ENCODE measurements at regions not wholly inside any gene's neighbourhood (a gene's known extent, or its start where the extent isn't known, plus 50 kb on each side); places are given as distances from the start of the nearest gene placed in this dataset.

DNA sequence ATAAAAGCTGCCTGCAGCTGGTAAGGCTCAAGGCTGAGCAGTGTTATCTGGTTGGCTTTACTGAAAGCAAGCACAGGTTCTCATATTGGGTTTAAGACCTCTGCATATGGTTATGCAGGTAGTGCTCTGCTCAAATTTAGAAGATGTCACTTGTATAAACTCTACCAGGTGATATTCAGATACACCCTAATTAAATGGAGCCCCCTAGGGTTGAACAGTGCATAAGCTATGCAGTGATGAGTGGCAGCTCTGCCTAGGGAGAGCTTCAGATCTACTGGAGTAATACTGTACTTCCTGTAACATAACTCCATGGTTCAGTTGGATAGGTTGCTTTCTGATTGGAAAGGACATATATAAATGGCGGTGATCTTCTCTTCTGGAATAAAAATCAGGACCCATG, 222.7 kb downstream of the CYRIA start:
- Mint-ChIP-seq H3K36me3 (ENCODE audit: low read depth) (no peaks in the 10 kb centered on the region), H3K4me3 (no peak overlapping the region), H3K27me3 (peaks cover 12% of the 10 kb centered on the region), H3K4me1 (no peaks in the 10 kb centered on the region), H3K9me3 (no peaks in the 10 kb centered on the region), H3K27ac (no peak overlapping the region)
- no peak for TF ChIP-seq CTCF (IDR thresholded peaks at IDR 0.05)
- DNase-seq (no peak), ATAC-seq (ENCODE audit: low read depth) (no peak)
- intact Hi-C loops (cut with micrococcal nuclease): no loop called here
- ChIA-PET POLR2A (no interaction called here), CTCF (no interaction called here)

DNA sequence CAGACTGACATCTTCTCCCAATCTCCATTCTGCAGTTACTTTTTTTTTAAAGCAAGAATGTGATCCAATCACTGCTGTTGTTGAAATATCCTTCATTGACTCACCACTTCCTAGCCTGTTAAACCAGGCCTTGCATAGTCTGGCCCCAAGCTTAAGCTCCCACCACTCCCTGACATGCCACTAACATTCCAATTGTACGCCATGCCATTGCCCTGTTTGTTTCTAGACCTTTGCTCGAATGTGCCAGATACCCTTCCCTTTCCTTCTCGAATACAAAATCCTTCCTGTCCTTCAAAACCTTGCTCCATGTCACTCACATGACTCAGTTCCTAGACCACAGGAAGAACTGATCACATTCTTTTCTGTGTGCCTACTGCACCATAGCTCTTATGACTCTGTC, 224.2 kb downstream of the CYRIA start:
- CTCF ChIA-PET: no interaction called here
- Mint-ChIP-seq H3K27me3 (peaks cover 15% of the 10 kb centered on the region), H3K4me3 (no peak overlapping the region), H3K9me3 (no peaks in the 10 kb centered on the region), H3K27ac (no peak overlapping the region), H3K4me1 (no peaks in the 10 kb centered on the region), H3K36me3 (ENCODE audit: low read depth) (no peaks in the 10 kb centered on the region)
- TF ChIP-seq CTCF (IDR thresholded peaks at IDR 0.05): no peak
- DNase-seq (no peak), ATAC-seq (ENCODE audit: low read depth) (no peak)
- intact Hi-C loops (cut with micrococcal nuclease): no loop called here
- POLR2A ChIA-PET: no interaction called here

GRCh38 chr2:16440898-16441297, 224.7 kb downstream of the CYRIA start:
- CTCF ChIA-PET: no interaction called here
- Mint-ChIP-seq H3K27ac (no peak overlapping the region), H3K27me3 (peaks cover 15% of the 10 kb centered on the region), H3K9me3 (no peaks in the 10 kb centered on the region), H3K4me1 (no peaks in the 10 kb centered on the region), H3K4me3 (no peak overlapping the region), H3K36me3 (ENCODE audit: low read depth) (no peaks in the 10 kb centered on the region)
- TF ChIP-seq CTCF (IDR thresholded peaks at IDR 0.05): no peak
- intact Hi-C loops (cut with micrococcal nuclease): no loop called here
- ATAC-seq (ENCODE audit: low read depth): no peak
- POLR2A ChIA-PET: no interaction called here
- DNase-seq: no peak

- no peak overlapping the region for H3K27ac Mint-ChIP-seq
- no peak for ATAC-seq (ENCODE audit: low read depth)
- no peaks in the 10 kb centered on the region for H3K9me3 Mint-ChIP-seq
- no peak for TF ChIP-seq CTCF (IDR thresholded peaks at IDR 0.05)
- no peaks in the 10 kb centered on the region for H3K36me3 Mint-ChIP-seq (ENCODE audit: low read depth)
- POLR2A ChIA-PET: no interaction called here
- CTCF ChIA-PET: no interaction called here
- peaks cover 15% of the 10 kb centered on the region for H3K27me3 Mint-ChIP-seq
- DNase-seq: no peak
- no peaks in the 10 kb centered on the region for H3K4me1 Mint-ChIP-seq
- no peak overlapping the region for H3K4me3 Mint-ChIP-seq
- intact Hi-C loops (cut with micrococcal nuclease): no loop called here
Observed at GRCh38 chr2:16438613-16439321, 226.9 kb downstream of the CYRIA start.

GRCh38 chr2:16437189-16437588, 228.4 kb downstream of the CYRIA start:
- Mint-ChIP-seq H3K27ac (no peak overlapping the region), H3K9me3 (no peaks in the 10 kb centered on the region), H3K27me3 (peaks cover 15% of the 10 kb centered on the region), H3K36me3 (ENCODE audit: low read depth) (no peaks in the 10 kb centered on the region), H3K4me3 (no peak overlapping the region), H3K4me1 (no peaks in the 10 kb centered on the region)
- DNase-seq (no peak), ATAC-seq (ENCODE audit: low read depth) (no peak)
- TF ChIP-seq CTCF (IDR thresholded peaks at IDR 0.05): no peak
- intact Hi-C loops (cut with micrococcal nuclease): no loop called here
- CTCF ChIA-PET: no interaction called here
- POLR2A ChIA-PET: no interaction called here

All from activated B cell treated with CpG ODN at 0.5 μM for 24 hours (primary cell).